Activated CD8-positive, alpha-beta memory T cell treated with anti-CD3 and anti-CD28 coated beads for 4 hours (primary cell): ENCODE measurements at regions not wholly inside any gene's neighbourhood (a gene's known extent, or its start where the extent isn't known, plus 50 kb on each side); places are given as distances from the start of the nearest gene placed in this dataset.
A peak's percentile ranks its signal among the peaks of the same experiment; 100 is the strongest.

Experiments used
- DNase-seq, 2 donors: peaks; one replicate each; pipeline ENCODE4 v3.0.0-alpha.2; 2020; ENCODE audit warnings: low read depth in 2 of 2

GRCh38 chr2:42874949-42875801 lies 82.8 kb upstream of the HAAO start:
- DNase-seq: no peak

- DNase-seq: no peak
Measured at GRCh38 chr2:42872721-42873120, 80.3 kb upstream of the HAAO start.

- no peak for DNase-seq
Measured at GRCh38 chr2:42871372-42871771, 79.0 kb upstream of the HAAO start.

GRCh38 chr2:42868874-42869273 lies 76.5 kb upstream of the HAAO start:
- no peak for DNase-seq

DNA sequence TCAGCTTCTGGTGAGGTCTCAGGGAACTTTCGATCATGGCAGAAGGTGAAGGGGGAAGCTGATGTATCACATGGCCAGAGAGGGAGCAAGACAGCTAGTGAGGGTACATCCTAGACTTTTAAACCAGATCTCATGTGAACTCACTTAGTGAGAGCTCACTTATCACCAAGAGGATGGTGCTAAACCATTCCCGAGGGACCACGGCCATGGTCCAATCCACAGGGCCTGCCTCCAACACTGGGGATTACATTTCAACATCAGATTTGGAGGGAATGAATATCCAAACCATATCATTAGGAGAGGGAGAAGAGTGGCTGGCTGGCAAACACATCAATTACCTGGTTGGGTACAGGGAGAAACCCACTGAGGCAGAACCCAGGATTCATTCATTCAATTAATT lies 75.7 kb upstream of the HAAO start:
- no peak for DNase-seq

DNA sequence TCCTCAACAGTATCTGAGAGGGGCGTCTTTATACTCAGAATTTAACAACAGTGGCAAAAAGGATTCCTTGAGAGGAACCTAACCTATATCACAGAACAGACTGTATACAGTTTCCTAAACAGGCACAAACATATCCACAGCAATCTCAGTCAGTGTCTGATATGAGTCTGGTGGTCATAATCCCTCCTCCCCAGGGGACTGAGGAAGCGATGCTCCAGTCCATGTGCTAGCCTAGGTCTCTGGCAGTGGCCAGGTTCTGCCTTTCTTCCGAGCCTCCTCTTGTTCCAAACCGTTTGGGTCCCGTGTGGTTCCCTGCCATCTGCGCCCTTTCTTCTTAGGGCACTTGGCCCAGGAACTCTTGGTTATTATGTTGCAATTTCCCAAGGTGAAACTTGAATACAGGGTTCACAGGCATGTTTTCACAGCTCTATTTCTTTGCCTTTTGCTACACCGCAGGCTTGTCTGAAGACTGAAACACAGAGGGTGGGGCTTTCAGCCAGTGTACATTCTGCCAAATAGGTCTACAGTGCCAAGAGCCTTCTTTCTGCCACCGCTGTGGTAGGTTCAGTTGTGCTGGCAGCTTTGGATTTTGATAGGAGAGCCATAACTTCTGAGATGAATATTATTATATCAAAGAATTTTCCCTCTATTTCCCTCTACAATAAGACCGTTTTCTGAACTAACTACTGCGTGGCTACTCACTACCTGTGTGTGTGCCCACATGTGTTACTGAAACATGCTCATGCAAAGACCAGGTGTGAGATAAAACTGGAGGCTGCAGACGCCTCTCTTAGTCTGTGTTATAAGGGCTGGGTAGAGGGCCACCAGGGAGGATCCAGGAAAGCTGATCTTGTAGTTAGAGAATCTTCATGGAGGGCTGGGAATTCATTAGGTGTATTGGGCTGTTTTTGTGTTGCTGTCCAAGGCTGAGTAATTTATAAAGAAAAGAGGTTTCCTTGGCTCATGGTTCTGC lies 75.0 kb upstream of the HAAO start:
- DNase-seq: no peak

DNA sequence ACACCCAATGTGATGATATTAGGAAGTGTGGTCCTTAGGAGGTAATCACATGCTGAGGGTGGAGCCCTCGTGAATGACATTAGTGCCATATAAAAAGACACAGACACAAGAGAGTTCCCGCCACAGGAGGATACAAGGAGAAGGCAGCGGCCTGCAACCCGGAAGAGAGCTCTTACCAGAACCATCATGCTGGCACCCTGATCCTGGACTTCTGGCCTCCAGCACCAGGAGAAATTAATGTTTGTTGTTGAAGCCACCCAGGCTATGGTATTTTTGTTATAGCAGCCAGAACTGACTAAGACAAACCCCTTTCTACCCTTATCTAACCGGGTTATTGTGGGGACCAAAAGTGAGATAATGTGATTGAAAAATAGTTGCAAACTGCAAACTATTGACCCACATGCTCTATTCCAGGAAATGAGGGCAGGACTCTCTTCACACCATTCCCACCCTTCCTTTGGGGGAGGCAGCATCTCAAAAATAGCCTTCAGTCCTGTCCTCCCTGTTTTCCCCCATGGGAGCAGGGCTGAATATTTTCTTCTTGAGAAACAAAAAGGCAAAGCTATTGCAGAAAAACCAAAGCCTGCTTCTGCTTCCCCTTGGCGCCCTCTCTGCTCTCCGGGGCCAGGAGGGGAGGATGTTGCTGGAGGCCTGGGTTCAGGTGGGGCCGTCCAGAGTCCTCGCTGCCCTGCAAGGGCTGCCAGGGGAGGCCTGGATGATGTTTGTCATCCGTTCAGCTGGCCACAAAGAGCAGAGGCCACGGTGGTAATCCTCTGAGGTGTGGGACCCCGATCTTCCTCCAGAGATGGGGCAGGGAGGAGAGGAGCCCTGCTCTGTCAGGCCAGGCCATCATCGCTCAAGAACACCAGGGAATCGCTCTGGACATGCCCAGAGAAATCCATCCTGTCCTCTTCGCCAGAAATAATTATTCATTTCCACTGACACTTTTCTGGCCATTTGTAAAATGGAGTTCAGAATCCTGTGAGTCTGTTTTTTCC lies 73.8 kb upstream of the HAAO start:
- DNase-seq: no peak

DNA sequence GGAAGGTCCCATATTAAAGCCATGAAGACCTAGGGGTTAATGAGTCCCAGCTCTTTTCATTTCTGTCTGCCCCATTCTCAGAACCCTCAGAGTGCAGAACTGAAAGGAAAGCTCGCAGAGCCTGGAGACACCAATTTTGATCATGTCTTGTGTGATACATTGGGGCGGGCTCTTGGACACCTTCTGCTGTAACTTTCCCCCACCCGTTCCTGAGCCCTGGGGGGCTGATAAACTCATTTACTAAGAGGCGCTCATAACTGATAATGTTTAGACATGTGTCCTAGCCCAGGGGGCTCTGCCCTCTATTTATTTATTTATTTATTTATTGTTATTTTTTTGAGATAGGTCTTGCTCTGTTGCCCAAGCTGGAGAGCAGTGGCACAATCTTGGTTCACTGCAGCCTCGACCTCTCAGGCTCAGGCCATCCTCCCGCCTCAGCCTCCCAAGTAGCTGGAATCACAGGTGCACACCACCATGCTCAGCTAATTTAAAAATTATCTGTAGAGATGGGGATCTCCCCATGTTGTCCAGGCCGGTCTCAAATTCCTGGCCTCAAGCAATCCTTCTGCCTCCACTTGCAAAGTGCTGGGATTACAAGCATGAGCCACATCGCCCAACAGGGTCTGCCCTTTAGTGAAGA lies 72.4 kb upstream of the HAAO start:
- no peak for DNase-seq

DNA sequence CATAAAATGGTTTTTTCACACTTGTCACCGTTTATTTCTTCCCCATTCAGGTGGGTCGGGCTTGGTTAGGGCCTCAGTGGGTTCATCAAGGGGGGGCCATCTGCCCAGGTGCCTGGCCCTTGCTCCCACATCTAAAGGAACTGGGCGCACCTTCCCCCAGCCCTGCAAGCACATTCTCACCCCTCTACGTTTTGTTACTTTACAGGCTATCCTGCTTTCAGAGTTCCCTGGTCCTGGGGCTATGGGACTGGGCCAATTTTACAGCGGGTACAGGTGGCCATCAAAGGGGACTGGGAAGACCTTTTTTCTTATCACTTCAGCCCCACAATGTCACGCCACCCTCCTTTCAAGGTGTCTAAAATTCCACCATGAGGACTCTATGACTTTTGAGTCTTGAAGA lies 71.8 kb upstream of the HAAO start:
- DNase-seq: no peak

DNA sequence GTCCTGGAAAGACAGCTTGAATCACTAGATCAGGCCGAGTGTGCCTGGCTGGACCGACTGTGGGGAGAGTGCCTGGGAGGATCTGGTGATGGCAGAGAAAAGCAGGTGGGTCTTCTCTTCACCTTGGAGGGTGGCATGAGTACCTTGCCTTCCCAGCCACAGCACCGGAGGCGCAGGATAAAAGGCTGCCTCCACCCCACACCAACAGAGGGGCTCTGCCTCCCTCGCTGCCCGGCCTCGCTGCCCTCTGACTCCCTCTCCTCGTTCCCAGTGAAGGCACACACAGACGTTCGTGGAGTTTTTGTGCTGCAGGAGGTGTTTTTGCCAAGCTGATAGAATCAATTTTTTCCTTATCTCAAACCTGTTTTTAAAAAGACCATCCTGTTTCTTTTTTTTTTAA lies 71.4 kb upstream of the HAAO start:
- DNase-seq: no peak

- DNase-seq: no peak
Measured at GRCh38 chr2:42863320-42863719, 70.9 kb upstream of the HAAO start.

- no peak for DNase-seq
Measured at GRCh38 chr2:42862669-42863185, 70.3 kb upstream of the HAAO start.

DNA sequence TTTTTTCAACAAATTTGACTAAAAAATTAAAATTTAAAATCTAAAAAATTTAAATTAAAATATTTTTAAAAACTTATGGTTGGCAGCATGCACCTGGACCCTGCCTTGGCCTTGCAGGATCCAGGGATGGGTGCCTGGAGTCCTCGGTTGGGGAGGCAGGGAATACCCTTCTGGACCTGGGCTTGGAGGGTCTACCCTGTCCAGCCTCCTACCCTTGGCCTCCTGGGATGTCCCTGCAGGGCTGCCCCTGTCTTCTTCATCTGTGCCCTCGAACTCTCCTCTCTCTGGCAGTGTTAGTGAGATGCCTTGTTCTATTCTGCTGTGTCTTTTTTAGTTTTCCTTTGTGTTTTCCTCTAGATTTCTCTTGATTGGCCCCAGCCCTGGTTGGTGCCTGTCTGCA lies 68.9 kb upstream of the HAAO start:
- DNase-seq: no peak

GRCh38 chr2:42860319-42861094 lies 68.1 kb upstream of the HAAO start:
- no peak for DNase-seq

- DNase-seq: no peak
Measured at GRCh38 chr2:42859791-42860190, 67.4 kb upstream of the HAAO start.

DNA sequence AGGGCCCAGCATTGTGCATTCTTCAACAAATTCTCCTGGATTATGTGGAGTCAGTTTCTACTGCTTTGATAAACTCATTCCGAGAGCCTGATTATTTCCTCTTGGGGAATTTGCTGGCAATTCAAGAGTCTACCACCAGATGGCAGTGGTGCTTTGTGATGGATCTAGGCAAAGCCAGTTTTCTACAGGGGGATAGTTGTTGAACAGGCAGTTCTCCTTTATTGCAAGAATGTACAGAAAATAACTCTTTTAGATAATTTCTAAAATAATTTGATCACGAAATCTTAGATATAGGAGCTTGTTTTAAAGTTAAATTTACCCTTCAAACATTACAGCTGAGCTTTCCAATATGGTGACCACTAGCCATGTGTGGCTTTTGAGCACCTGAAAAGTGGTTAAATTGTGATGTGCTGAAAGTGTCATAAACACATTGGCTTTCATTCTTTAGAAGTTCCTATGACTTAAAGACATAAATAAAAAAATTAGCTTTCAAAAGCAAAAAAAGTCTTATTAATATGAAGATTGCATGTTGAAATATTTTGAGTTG lies 66.7 kb upstream of the HAAO start:
- peak; percentile 20 to 39 for DNase-seq

- DNase-seq: no peak
Measured at GRCh38 chr2:42858140-42859005, 66.0 kb upstream of the HAAO start.

DNA sequence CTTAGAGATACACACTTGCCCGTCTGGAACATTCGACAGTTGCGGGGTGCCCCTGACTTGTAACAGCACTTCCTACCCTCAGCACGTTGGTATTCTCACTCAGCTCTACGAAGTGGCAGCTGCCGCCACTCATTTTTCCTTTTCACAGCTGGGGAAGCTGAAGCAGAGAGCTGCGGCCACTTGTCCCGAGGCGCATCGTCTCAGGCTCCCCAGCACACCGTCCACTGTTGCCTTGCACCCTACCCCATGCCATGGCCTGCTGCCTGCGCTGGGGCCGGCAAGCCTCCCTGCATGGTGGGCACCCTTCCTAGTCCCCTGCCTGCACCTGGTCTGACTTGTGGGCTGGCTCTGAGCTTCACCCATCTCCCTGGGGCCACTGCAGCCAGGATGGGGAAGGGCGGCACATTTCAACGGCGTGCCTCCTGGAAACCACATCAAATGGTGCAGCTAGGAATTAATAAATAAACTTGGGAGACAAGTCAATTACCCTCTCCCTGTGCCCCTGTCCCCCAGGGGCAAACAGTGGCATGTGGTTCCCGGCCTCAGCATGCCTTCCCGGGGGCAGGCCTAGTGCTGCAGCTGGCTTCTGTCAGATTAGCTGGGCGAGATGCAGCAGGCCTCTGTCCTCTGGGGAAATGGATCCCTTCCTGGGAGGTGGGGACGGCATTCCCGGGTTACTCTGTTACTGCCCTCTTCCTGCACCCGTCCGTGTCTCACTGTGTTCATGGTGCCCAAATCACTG lies 64.7 kb upstream of the HAAO start:
- no peak for DNase-seq
